H9 (cell line): ENCODE measurements at regions not wholly inside any gene's neighbourhood (a gene's known extent, or its start where the extent isn't known, plus 50 kb on each side); places are given as distances from the start of the nearest gene placed in this dataset.

Experiments used
- DNase-seq: peaks from one replicate; pipeline ENCODE4 v3.0.0-alpha.2; 2017
- H2AFZ ChIP-seq: one replicate; pipeline ENCODE4 v1.6.1; 2013; ENCODE audit warnings: mild to moderate bottlenecking, low read length, control low read depth, moderate library complexity
- H2AK5ac ChIP-seq: 2 replicates; pipeline ENCODE4 v1.6.1; 2013; ENCODE audit warnings: low read length, control low read depth, mixed read lengths; ENCODE audit not compliant: insufficient read length
- H2BK120ac ChIP-seq: one replicate; pipeline ENCODE4 v1.6.1; 2013; ENCODE audit warnings: low read depth, mild to moderate bottlenecking, low read length, control low read depth, inconsistent platforms; ENCODE audit not compliant: poor library complexity, severe bottlenecking
- H2BK12ac ChIP-seq: 2 replicates; pipeline ENCODE4 v1.6.1; 2013; ENCODE audit warnings: low read length, control low read depth, mixed read lengths, low read depth; ENCODE audit not compliant: insufficient read length
- H2BK15ac ChIP-seq: 2 replicates; pipeline ENCODE4 v1.6.1; 2013; ENCODE audit warnings: low read depth, low read length, control low read depth
- H2BK20ac ChIP-seq: one replicate; pipeline ENCODE4 v1.6.1; 2013; ENCODE audit warnings: low read depth, mild to moderate bottlenecking, low read length, control low read depth, inconsistent platforms; ENCODE audit not compliant: poor library complexity, severe bottlenecking
- H2BK5ac ChIP-seq: 2 replicates; pipeline ENCODE4 v1.6.1; 2013; ENCODE audit warnings: low read length, control low read depth, mixed read lengths; ENCODE audit not compliant: insufficient read length
- H3K14ac ChIP-seq: 2 replicates; pipeline ENCODE4 v1.6.1; 2013; ENCODE audit warnings: low read length, control low read depth; ENCODE audit not compliant: insufficient read depth
- H3K18ac ChIP-seq: 2 replicates; pipeline ENCODE4 v1.6.1; 2013; ENCODE audit warnings: low read depth, mild to moderate bottlenecking, mixed read lengths, low read length, control low read depth; ENCODE audit not compliant: insufficient read length
- H3K23ac ChIP-seq: 2 replicates; pipeline ENCODE4 v1.6.1; 2013; ENCODE audit warnings: low read length, control low read depth, mixed read lengths, low read depth; ENCODE audit not compliant: insufficient read length
- H3K23me2 ChIP-seq: 2 replicates; pipeline ENCODE4 v1.6.1; 2013; ENCODE audit warnings: low read depth, mild to moderate bottlenecking, mixed read lengths, low read length, control low read depth; ENCODE audit not compliant: insufficient read length, poor library complexity, severe bottlenecking
- H3K27ac ChIP-seq: 2 replicates; pipeline ENCODE4 v1.5.1; 2013; ENCODE audit warnings: low read length, control low read depth, mixed read lengths, low read depth; ENCODE audit not compliant: insufficient read length
- H3K27me3 ChIP-seq: 2 replicates; pipeline ENCODE4 v1.6.1; 2013; ENCODE audit warnings: low read length, control low read depth, inconsistent platforms; ENCODE audit not compliant: insufficient read depth
- H3K4ac ChIP-seq: 2 replicates; pipeline ENCODE4 v1.6.1; 2013; ENCODE audit warnings: low read depth, mild to moderate bottlenecking, control low read depth, inconsistent platforms, low read length, moderate library complexity
- H3K4me1 ChIP-seq: 2 replicates; pipeline ENCODE4 v1.6.1; 2013; ENCODE audit warnings: low read length, control low read depth, inconsistent platforms; ENCODE audit not compliant: insufficient read depth
- H3K4me2 ChIP-seq: 2 replicates; pipeline ENCODE4 v1.6.1; 2013; ENCODE audit warnings: low read length, control low read depth, mixed read lengths; ENCODE audit not compliant: insufficient read length, insufficient read depth
- H3K56ac ChIP-seq: 2 replicates; pipeline ENCODE4 v1.6.1; 2013; ENCODE audit warnings: low read depth, mild to moderate bottlenecking, mixed read lengths, low read length, control low read depth; ENCODE audit not compliant: insufficient read length
- H3K79me1 ChIP-seq: 2 replicates; pipeline ENCODE4 v1.6.1; 2013; ENCODE audit warnings: low read depth, mild to moderate bottlenecking, moderate library complexity, low read length, control low read depth, inconsistent platforms; ENCODE audit not compliant: insufficient read depth, poor library complexity, severe bottlenecking
- H3K79me2 ChIP-seq: 2 replicates; pipeline ENCODE4 v1.6.1; 2013; ENCODE audit warnings: low read length, control low read depth, inconsistent platforms; ENCODE audit not compliant: insufficient read depth
- H3K9ac ChIP-seq: 2 replicates; pipeline ENCODE4 v1.6.1; 2013; ENCODE audit warnings: low read length, control low read depth, mixed read lengths; ENCODE audit not compliant: insufficient read length; ENCODE audit errors: extremely low read depth
- H3K9me3 ChIP-seq: one replicate; pipeline ENCODE4 v1.6.1; 2013; ENCODE audit warnings: low read depth, low read length, inconsistent platforms; ENCODE audit not compliant: control insufficient read depth
- H3T11ph ChIP-seq: one replicate; pipeline ENCODE4 v1.6.1; 2013; ENCODE audit warnings: mild to moderate bottlenecking, low read length, control low read depth, inconsistent platforms
- H4K20me1 ChIP-seq: one replicate; pipeline ENCODE4 v1.6.1; 2013; ENCODE audit not compliant: control insufficient read depth, insufficient read length, insufficient read depth
- H4K5ac ChIP-seq: 2 replicates; pipeline ENCODE4 v1.6.1; 2013; ENCODE audit warnings: low read depth, mild to moderate bottlenecking, mixed read lengths, low read length, control low read depth; ENCODE audit not compliant: insufficient read length
- H4K8ac ChIP-seq: replicated peaks from 2 replicates; pipeline ENCODE4 v1.6.1; 2013; ENCODE audit warnings: low read length, control low read depth, mixed read lengths, low read depth; ENCODE audit not compliant: insufficient read length
- H4K91ac ChIP-seq: 2 replicates; pipeline ENCODE4 v1.6.1; 2013; ENCODE audit warnings: low read depth, mild to moderate bottlenecking, moderate library complexity, mixed read lengths, low read length, control low read depth; ENCODE audit not compliant: insufficient read length
- H3K27ac Mint-ChIP-seq, 3 experiments: 2 replicates in 2 of 3; 3 replicates in 1 of 3; pipeline ENCODE4 v1.8.0; 2020 to 2021; ENCODE audit warnings: mixed read lengths in 3 of 3, mild to moderate bottlenecking in 1 of 3, moderate library complexity in 1 of 3
- H3K27me3 Mint-ChIP-seq: 2 replicates; pipeline ENCODE4 v1.8.0; 2021; ENCODE audit warnings: low read depth, mild to moderate bottlenecking, moderate library complexity, mixed read lengths
- H3K36me3 Mint-ChIP-seq, 3 experiments: 2 replicates in 2 of 3; 3 replicates in 1 of 3; pipeline ENCODE4 v1.8.0; 2020 to 2021; ENCODE audit warnings: low read depth in 3 of 3, mixed read lengths in 3 of 3; ENCODE audit not compliant: insufficient read depth in 1 of 3
- H3K4me1 Mint-ChIP-seq, 2 experiments: 2 replicates each; pipeline ENCODE4 v1.8.0; 2020; ENCODE audit warnings: mixed read lengths in 2 of 2
- H3K4me3 Mint-ChIP-seq, 2 experiments: 2 replicates in 1 of 2; 3 replicates in 1 of 2; pipeline ENCODE4 v1.8.0; 2020 to 2021; ENCODE audit warnings: mild to moderate bottlenecking in 2 of 2, mixed read lengths in 2 of 2, moderate library complexity in 1 of 2
- H3K9me3 Mint-ChIP-seq, 2 experiments: 2 replicates in 1 of 2; 3 replicates in 1 of 2; pipeline ENCODE4 v1.8.0; 2020; ENCODE audit warnings: mild to moderate bottlenecking in 2 of 2, mixed read lengths in 2 of 2, moderate library complexity in 1 of 2
- CTCF ChIP-seq: fragments of 200-600 bp; sonication (generic); conservative IDR thresholded peaks from 3 replicates; pipeline ENCODE4 v1.8.0; 2021; ENCODE audit warnings: antibody characterized with exemption, mild to moderate bottlenecking
- WGBS: extraction: QIAGEN DNeasy Blood & Tissue Kit; methylation state at CpG from one replicate; pipeline ENCODE4 v1.1.7; 2013; ENCODE audit warnings: missing lambda C conversion rate, low lambda C conversion rate, mixed read lengths; ENCODE audit not compliant: insufficient read length; ENCODE audit errors: extremely low coverage; 5-methylcytosine and 5-hydroxymethylcytosine counted together

DNA sequence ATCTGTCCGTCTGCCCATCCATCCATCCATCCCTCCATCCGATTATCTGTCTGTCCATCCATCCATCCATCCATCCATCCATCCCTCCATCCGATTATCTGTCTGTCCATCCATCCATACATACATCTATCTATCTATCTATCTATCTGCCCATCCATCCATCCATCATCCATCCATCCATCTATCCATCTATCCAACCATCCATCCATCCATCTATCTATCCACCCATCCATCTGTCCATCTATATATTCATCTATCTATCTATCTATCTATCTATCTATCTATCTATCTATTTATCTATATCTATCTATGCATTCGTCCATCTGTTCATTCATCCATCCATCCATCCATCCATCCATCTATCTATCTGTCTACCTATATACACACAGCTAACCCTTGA lies 471.1 kb upstream of the ZNF507 start:
- Histone ChIP-seq H3K14ac (no peak overlapping the region), H2BK120ac (no peak overlapping the region), H3K4ac (no peak overlapping the region), H3K27ac (no peak overlapping the region), H3K23ac (no peak overlapping the region), H4K20me1 (no peaks in the 10 kb centered on the region), H4K8ac (no peak overlapping the region), H4K5ac (no peak overlapping the region), H3K27me3 (no peaks in the 10 kb centered on the region), H3K18ac (no peak overlapping the region), H3K4me2 (no peak overlapping the region), H2AFZ (no peak overlapping the region), H3K23me2 (no peaks in the 10 kb centered on the region), H4K91ac (no peak overlapping the region), H3K79me1 (no peaks in the 10 kb centered on the region), H3K56ac (no peak overlapping the region), H3K4me1 (no peaks in the 10 kb centered on the region), H3T11ph (no peak overlapping the region), H2AK5ac (no peak overlapping the region), H2BK12ac (no peak overlapping the region), H2BK15ac (no peak overlapping the region), H3K9ac (no peak overlapping the region), H2BK20ac (no peak overlapping the region), H2BK5ac (no peak overlapping the region), H3K9me3 (no peaks in the 10 kb centered on the region), H3K79me2 (no peaks in the 10 kb centered on the region)
- no peak for TF ChIP-seq CTCF
- Mint-ChIP-seq H3K4me1 (no peaks in the 10 kb centered on the region), H3K36me3 (no peaks in the 10 kb centered on the region; a peak in 1 of 7 replicates), H3K4me3 (no peak overlapping the region), H3K9me3 (peaks cover 3 to 9% of the 10 kb centered on the region in 2 experiments; a peak in 4 of 5 replicates), H3K27me3 (peaks cover 4% of the 10 kb centered on the region), H3K27ac (no peak overlapping the region)
- no peak for DNase-seq
- no CpG with 5 or more reads among the region's 4 CpGs for WGBS
